Endothelial cell of umbilical vein (primary cell): ENCODE measurements at regions not wholly inside any gene's neighbourhood (a gene's known extent, or its start where the extent isn't known, plus 50 kb on each side); places are given as distances from the start of the nearest gene placed in this dataset.

Experiments used
- BruUV-seq: library from RNA; stranded (reverse); fragments of 400-500 nt; replicated peaks from 2 replicates; lab custom pipeline; 2021; lab: Mats Ljungman, UMichigan
- CTCF ChIA-PET: fragments of 300-600, 350-600 bp; sonication (Branson Sonifier 250); formaldehyde crosslinking; loops from one replicate; lab custom pipeline; 2021; ENCODE audit warnings: antibody characterized with exemption, inconsistent platforms; lab: Charles Lee
- POLR2A ChIA-PET: fragments of 300-600, 350-600 bp; sonication (Branson Sonifier 250); formaldehyde crosslinking; loops from one replicate; lab custom pipeline; 2021; ENCODE audit warnings: antibody characterized with exemption, inconsistent platforms; lab: Charles Lee
- DNase-seq: peaks from one replicate; pipeline ENCODE4 v3.0.0-alpha.2; 2011; ENCODE audit warnings: low read depth, low spot score
- FAIRE-seq: peaks from 2 replicates; lab custom pipeline; 2011; peaks lifted over from hg19 to GRCh38; lab: Jason Lieb, UNC
- H2AFZ ChIP-seq: 2 replicates; pipeline ENCODE4 v1.6.0; 2012; ENCODE audit warnings: low read depth, low read length, control low read depth, inconsistent platforms
- H3K27ac ChIP-seq: 2 replicates; pipeline ENCODE4 v1.5.1; 2011; ENCODE audit warnings: low read depth, mild to moderate bottlenecking, control low read depth, low read length, moderate library complexity; ENCODE audit not compliant: insufficient read depth
- H3K27me3 ChIP-seq, 2 experiments: 2 replicates each; pipeline versions ENCODE4 v1.6.0 to v1.6.1; 2011; ENCODE audit warnings: low read length in 2 of 2, mixed read lengths in 1 of 2; ENCODE audit not compliant: control insufficient read depth in 2 of 2, insufficient read depth in 2 of 2
- H3K36me3 ChIP-seq, 2 experiments: 2 replicates in 1 of 2; 3 replicates in 1 of 2; pipeline ENCODE4 v1.5.1; 2011; ENCODE audit warnings: low read length in 2 of 2, mild to moderate bottlenecking in 1 of 2, moderate library complexity in 1 of 2; ENCODE audit not compliant: control insufficient read depth in 2 of 2, insufficient read depth in 2 of 2; ENCODE audit errors: extremely low read depth in 1 of 2
- H3K4me1 ChIP-seq: 3 replicates; pipeline ENCODE4 v1.5.1; 2011; ENCODE audit warnings: mild to moderate bottlenecking, low read length; ENCODE audit not compliant: control insufficient read depth, insufficient read depth; ENCODE audit errors: extremely low read depth
- H3K4me2 ChIP-seq: 2 replicates; pipeline ENCODE4 v1.6.1; 2011; ENCODE audit warnings: low read length, control low read depth, mixed read lengths; ENCODE audit not compliant: insufficient read depth
- H3K4me3 ChIP-seq, 3 experiments: fragments of 200-600 bp in 1 of 3; sonication (generic), shearing (Covaris generic) in 1 of 3; replicated peaks in 1 of 3; 2 replicates each; pipeline ENCODE4 v1.5.1; 2011 to 2016; ENCODE audit warnings: control low read depth in 3 of 3, low read length in 3 of 3, mild to moderate bottlenecking in 2 of 3, inconsistent platforms in 1 of 3, low read depth in 1 of 3, moderate library complexity in 1 of 3; ENCODE audit not compliant: insufficient read depth in 1 of 3
- H3K79me2 ChIP-seq: 2 replicates; pipeline ENCODE4 v1.6.0; 2012; ENCODE audit warnings: low read length, inconsistent platforms; ENCODE audit not compliant: control insufficient read depth, insufficient read depth
- H3K9ac ChIP-seq: replicated peaks from 2 replicates; pipeline ENCODE3; 2011; ENCODE audit warnings: low read length, control low read depth; ENCODE audit not compliant: insufficient read depth; ENCODE audit errors: extremely low read depth
- H3K9me1 ChIP-seq: replicated peaks from 3 replicates; pipeline ENCODE4 v1.6.0; 2011; ENCODE audit warnings: mild to moderate bottlenecking, low read length; ENCODE audit not compliant: control insufficient read depth, insufficient read depth; ENCODE audit errors: extremely low read depth
- H3K9me3 ChIP-seq: replicated peaks from 2 replicates; pipeline ENCODE4 v1.5.1; 2012; ENCODE audit warnings: low read length, inconsistent platforms; ENCODE audit not compliant: control insufficient read depth, insufficient read depth
- H4K20me1 ChIP-seq: replicated peaks from 2 replicates; pipeline ENCODE3; 2011; ENCODE audit warnings: mild to moderate bottlenecking, low read length; ENCODE audit not compliant: control insufficient read depth, insufficient read depth; ENCODE audit errors: extremely low read depth
- EZH2 ChIP-seq: IDR thresholded peaks from 2 replicates; pipeline ENCODE4 v1.6.1; 2012; ENCODE audit warnings: borderline replicate concordance, low read depth, mild to moderate bottlenecking, moderate library complexity, low read length, inconsistent platforms; ENCODE audit not compliant: severe bottlenecking
- FOS ChIP-seq: IDR thresholded peaks from 2 replicates; pipeline ENCODE4 v1.6.1; 2011; ENCODE audit warnings: mild to moderate bottlenecking, low read length, moderate library complexity, borderline replicate concordance; ENCODE audit not compliant: insufficient read depth
- GATA2 ChIP-seq: IDR thresholded peaks from 2 replicates; pipeline ENCODE4 v1.7.0; 2011; ENCODE audit warnings: low read depth, mild to moderate bottlenecking, moderate library complexity, mixed read lengths, low read length; ENCODE audit not compliant: insufficient read length, insufficient read depth
- JUN ChIP-seq: IDR thresholded peaks from 2 replicates; pipeline ENCODE4 v1.6.1; 2011; ENCODE audit warnings: borderline replicate concordance, low read depth; ENCODE audit not compliant: insufficient read length, insufficient read depth
- MYC ChIP-seq: IDR thresholded peaks from one replicate; pipeline ENCODE4 v1.6.1; 2011; ENCODE audit warnings: mild to moderate bottlenecking, low read depth, low read length
- POLR2A ChIP-seq: IDR thresholded peaks from 2 replicates; pipeline ENCODE4 v1.6.1; 2012; ENCODE audit warnings: low read depth, mild to moderate bottlenecking, control low read depth, low read length
- POLR2AphosphoS5 ChIP-seq: IDR thresholded peaks from 2 replicates; pipeline ENCODE4 v1.6.1; 2012; ENCODE audit warnings: low read depth, mild to moderate bottlenecking, control low read depth, low read length, moderate library complexity; ENCODE audit not compliant: insufficient read depth
- dilution Hi-C: fragments of 300-500 bp; cut with MboI; formaldehyde crosslinking; loops from one replicate; pipeline ENCODE4 v1.15.0; 2019; ENCODE audit warnings: low sequenced_read_pairs; ENCODE audit not compliant: extremely low pct_ligation_motif_present
- intact Hi-C: fragments of 100-400 bp; cut with micrococcal nuclease; formaldehyde crosslinking; loops from one replicate; pipeline ENCODE4 v1.10.0; 2022
- TF ChIP-seq, protein P1 (sequence below): IDR thresholded peaks from 2 replicates; pipeline ENCODE4 v1.6.1; 2011; ENCODE audit not compliant: insufficient read depth, insufficient read length
- TF ChIP-seq, protein P2 (sequence below), 2 donors: IDR thresholded peaks; 1 replicate in 1 of 2; 2 replicates in 1 of 2; pipeline ENCODE4 v1.5.1; 2011; ENCODE audit warnings: low read length in 2 of 2, mild to moderate bottlenecking in 2 of 2, moderate library complexity in 2 of 2, control low read depth in 1 of 2, inconsistent platforms in 1 of 2, low read depth in 1 of 2; ENCODE audit not compliant: insufficient read depth in 1 of 2; ENCODE audit errors: extremely low read depth in 1 of 2

GRCh38 chr11:44451706-44452105 lies 113.8 kb upstream of the CD82 start:
- dilution Hi-C loops (no loop called here), intact Hi-C loops (no loop called here)
- no peak overlapping the region for H3K4me3 ChIP-seq
- no peaks in the 10 kb centered on the region for H3K4me1 ChIP-seq
- FAIRE-seq (no peak), DNase-seq (no peak)
- no peak overlapping the region for H3K9ac ChIP-seq
- H3K27me3 ChIP-seq, result no peaks in the 10 kb centered on the region
- no peak overlapping the region for H2AFZ ChIP-seq
- BruUV-seq, result no TSS peak
- no peak overlapping the region for H3K4me2 ChIP-seq
- no peaks in the 10 kb centered on the region for H4K20me1 ChIP-seq
- H3K27ac ChIP-seq, result no peak overlapping the region
- no peaks in the 10 kb centered on the region for H3K9me3 ChIP-seq
- no peaks in the 10 kb centered on the region for H3K36me3 ChIP-seq
- TF ChIP-seq, protein P1, sequence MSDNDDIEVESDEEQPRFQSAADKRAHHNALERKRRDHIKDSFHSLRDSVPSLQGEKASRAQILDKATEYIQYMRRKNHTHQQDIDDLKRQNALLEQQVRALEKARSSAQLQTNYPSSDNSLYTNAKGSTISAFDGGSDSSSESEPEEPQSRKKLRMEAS, result no peak
- TF ChIP-seq, protein P2, sequence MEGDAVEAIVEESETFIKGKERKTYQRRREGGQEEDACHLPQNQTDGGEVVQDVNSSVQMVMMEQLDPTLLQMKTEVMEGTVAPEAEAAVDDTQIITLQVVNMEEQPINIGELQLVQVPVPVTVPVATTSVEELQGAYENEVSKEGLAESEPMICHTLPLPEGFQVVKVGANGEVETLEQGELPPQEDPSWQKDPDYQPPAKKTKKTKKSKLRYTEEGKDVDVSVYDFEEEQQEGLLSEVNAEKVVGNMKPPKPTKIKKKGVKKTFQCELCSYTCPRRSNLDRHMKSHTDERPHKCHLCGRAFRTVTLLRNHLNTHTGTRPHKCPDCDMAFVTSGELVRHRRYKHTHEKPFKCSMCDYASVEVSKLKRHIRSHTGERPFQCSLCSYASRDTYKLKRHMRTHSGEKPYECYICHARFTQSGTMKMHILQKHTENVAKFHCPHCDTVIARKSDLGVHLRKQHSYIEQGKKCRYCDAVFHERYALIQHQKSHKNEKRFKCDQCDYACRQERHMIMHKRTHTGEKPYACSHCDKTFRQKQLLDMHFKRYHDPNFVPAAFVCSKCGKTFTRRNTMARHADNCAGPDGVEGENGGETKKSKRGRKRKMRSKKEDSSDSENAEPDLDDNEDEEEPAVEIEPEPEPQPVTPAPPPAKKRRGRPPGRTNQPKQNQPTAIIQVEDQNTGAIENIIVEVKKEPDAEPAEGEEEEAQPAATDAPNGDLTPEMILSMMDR (IDR thresholded peaks at IDR 0.05; ENCODE audit: extremely low read depth in 1 of 2, insufficient read depth in 1 of 2, low read depth in 1 of 2, low read length in 2 of 2), result no peak
- TF ChIP-seq FOS, result no peak
- no peak for TF ChIP-seq GATA2
- TF ChIP-seq MYC, result no peak
- no peak for TF ChIP-seq JUN
- no peak for TF ChIP-seq EZH2
- no peak for TF ChIP-seq POLR2A
- TF ChIP-seq POLR2AphosphoS5, result no peak
- POLR2A ChIA-PET, result no interaction called here
- CTCF ChIA-PET, result no interaction called here
- H3K9me1 ChIP-seq, result no peaks in the 10 kb centered on the region
- H3K79me2 ChIP-seq, result no peaks in the 10 kb centered on the region
